ENCODE measurements at regions not wholly inside any gene's neighbourhood (a gene's known extent, or its start where the extent isn't known, plus 50 kb on each side); places are given as distances from the start of the nearest gene placed in this dataset.

DNA sequence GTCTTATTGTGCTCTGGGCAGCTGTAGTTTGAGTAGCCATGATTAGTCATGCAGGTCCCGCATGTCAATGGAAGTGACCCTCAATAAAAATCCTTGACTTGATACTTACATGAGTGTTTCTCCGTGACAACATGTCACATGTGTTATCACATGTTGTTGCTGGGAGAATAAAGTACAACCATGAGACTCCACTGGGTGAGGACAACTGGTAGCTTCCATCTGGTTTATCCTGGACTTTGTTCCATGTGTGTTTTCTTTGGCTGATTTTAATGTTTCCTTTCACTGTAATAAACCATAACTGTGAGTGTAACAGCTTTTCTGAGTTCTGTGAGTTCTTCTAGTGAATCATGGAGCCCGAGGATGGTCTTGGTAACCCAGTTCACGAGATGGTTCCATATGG lies 63.1 kb upstream of the NDN start:
- H3K27ac ChIP-seq: no peak overlapping the region
- H3K27me3 ChIP-seq: no peaks in the 10 kb centered on the region
- H3K4me1 ChIP-seq: no peaks in the 10 kb centered on the region
- intact Hi-C loops (cut with DNase I; ENCODE audit: low total_unique reads): no loop called here
- TF ChIP-seq CTCF (IDR thresholded peaks at IDR 0.05) (no peak), POLR2A (IDR thresholded peaks at IDR 0.05) (no peak)
- no peak for DNase-seq
- H3K9me3 ChIP-seq: no peaks in the 10 kb centered on the region
- 59 to 64% methylated on average over 4 of the region's 4 CpGs for WGBS, 2 donors
- no peaks in the 10 kb centered on the region for H3K36me3 ChIP-seq (ENCODE audit: low read depth, missing control alignments)
- H3K4me3 ChIP-seq: no peak overlapping the region

GRCh38 chr15:23750776-23751175 lies 63.7 kb upstream of the NDN start:
- DNase-seq: no peak
- intact Hi-C loops (cut with DNase I; ENCODE audit: low total_unique reads): no loop called here
- no peak overlapping the region for H3K4me3 ChIP-seq
- TF ChIP-seq POLR2A (IDR thresholded peaks at IDR 0.05): no peak
- TF ChIP-seq CTCF (IDR thresholded peaks at IDR 0.05): no peak
- H3K27me3 ChIP-seq: no peaks in the 10 kb centered on the region
- no peaks in the 10 kb centered on the region for H3K36me3 ChIP-seq (ENCODE audit: low read depth, missing control alignments)
- WGBS, 2 donors: 27 to 50% methylated on average over 1 of the region's 1 CpG
- no peaks in the 10 kb centered on the region for H3K4me1 ChIP-seq
- no peaks in the 10 kb centered on the region for H3K9me3 ChIP-seq
- H3K27ac ChIP-seq: no peak overlapping the region

DNA sequence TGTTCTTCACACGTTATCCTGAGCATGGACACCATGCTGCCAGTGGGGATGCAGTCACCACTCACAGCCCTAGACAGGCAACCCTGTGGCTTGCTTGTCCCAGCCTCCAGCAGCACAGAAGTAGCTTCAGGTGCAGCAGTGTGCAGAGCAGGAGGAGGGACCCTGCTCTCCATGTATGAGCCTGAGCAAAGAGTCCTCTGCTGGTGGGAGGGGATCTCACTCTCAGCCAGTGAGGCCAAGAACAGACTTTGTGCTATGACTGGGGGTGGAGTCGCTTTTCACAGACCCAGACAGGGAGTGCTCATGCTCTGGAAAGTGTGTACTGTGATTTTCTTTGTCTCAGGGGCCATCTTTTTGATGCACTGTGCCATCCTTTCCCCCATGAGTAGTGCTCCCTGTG lies 66.1 kb upstream of the NDN start:
- TF ChIP-seq POLR2A (IDR thresholded peaks at IDR 0.05) (no peak), CTCF (IDR thresholded peaks at IDR 0.05) (no peak)

DNA sequence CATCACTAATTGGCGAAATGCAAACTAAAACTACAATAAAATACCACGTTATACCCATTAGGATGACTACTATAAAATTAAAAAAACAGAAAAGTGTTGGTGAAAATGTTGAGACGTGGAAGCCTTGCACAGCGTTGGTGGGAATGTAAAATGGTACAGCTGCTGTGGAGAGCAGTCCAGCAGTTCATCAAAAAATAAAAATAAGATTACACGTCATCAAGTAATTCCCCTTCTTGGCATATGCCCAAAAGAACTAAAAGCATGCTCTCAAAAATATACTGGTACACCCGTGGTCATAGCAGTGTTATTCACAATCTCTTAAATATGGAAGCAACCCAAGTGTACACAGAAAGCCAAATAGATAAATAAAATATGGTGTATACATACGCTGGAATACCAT lies 71.8 kb upstream of the NDN start:
- Histone ChIP-seq H3K36me3 (ENCODE audit: low read depth, missing control alignments) (no peaks in the 10 kb centered on the region), H3K27ac (no peak overlapping the region), H3K9me3 (no peaks in the 10 kb centered on the region), H3K4me3 (no peak overlapping the region), H3K4me1 (no peaks in the 10 kb centered on the region), H3K27me3 (no peaks in the 10 kb centered on the region)
- no peak for DNase-seq
- 24 to 36% methylated on average over 7 of the region's 7 CpGs for WGBS, 2 donors
- no peak for TF ChIP-seq POLR2A (IDR thresholded peaks at IDR 0.05)
- no peak for TF ChIP-seq CTCF (IDR thresholded peaks at IDR 0.05)
- intact Hi-C loops (cut with DNase I; ENCODE audit: low total_unique reads): no loop called here

More for the DNA sequence above, 66.1 kb upstream of the NDN start:
- Histone ChIP-seq H3K4me1 (no peaks in the 10 kb centered on the region), H3K27ac (no peak overlapping the region), H3K9me3 (no peaks in the 10 kb centered on the region), H3K4me3 (no peak overlapping the region), H3K27me3 (no peaks in the 10 kb centered on the region), H3K36me3 (ENCODE audit: low read depth, missing control alignments) (no peaks in the 10 kb centered on the region)
- intact Hi-C loops (cut with DNase I; ENCODE audit: low total_unique reads): no loop called here
- WGBS, 2 donors: 50 to 59% methylated on average over 1 to 2 of the region's 2 CpGs
- DNase-seq: no peak

DNA sequence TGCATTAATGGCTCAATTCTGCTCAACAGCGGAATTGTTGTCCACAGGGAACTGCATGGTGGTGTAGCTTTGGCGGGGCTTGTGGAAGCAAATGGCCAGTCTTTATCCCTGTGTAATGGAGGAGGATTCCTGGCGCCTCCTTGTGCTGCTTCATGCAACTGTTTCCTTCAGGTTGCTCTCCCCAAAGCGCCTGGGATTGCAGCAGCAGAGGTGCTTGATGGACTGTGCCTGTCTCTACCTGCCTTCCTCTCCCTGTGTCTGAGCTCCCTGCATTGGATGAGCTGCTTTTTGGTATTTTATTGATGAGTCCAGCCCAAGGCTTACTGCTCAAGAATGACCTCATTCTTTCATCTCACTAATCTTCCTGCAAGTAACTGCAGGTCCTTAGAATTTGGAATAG lies 72.9 kb upstream of the NDN start:
- no peak for TF ChIP-seq POLR2A (IDR thresholded peaks at IDR 0.05)
- no peak for TF ChIP-seq CTCF (IDR thresholded peaks at IDR 0.05)
- H3K4me1 ChIP-seq: no peaks in the 10 kb centered on the region
- no peak overlapping the region for H3K27ac ChIP-seq
- no peaks in the 10 kb centered on the region for H3K27me3 ChIP-seq
- H3K4me3 ChIP-seq: no peak overlapping the region
- WGBS, 2 donors: 48 to 49% methylated on average over 4 of the region's 4 CpGs
- no peaks in the 10 kb centered on the region for H3K9me3 ChIP-seq
- H3K36me3 ChIP-seq (ENCODE audit: low read depth, missing control alignments): no peaks in the 10 kb centered on the region
- intact Hi-C loops (cut with DNase I; ENCODE audit: low total_unique reads): no loop called here
- no peak for DNase-seq
